HEK293T (cell line): ENCODE measurements at regions not wholly inside any gene's neighbourhood (a gene's known extent, or its start where the extent isn't known, plus 50 kb on each side); places are given as distances from the start of the nearest gene placed in this dataset.

Source experiments
- ARNT ChIP-seq: fragments of 450-650 bp; IDR thresholded peaks from 2 replicates; pipeline ENCODE4 v1.6.1; 2017; ENCODE audit warnings: mild to moderate bottlenecking
- BHLHE40 ChIP-seq: fragments of 450-650 bp; IDR thresholded peaks from 2 replicates; pipeline ENCODE4 v1.6.1; 2016; ENCODE audit warnings: mild to moderate bottlenecking, moderate library complexity, borderline replicate concordance
- CTBP1 ChIP-seq: fragments of 450-650 bp; IDR thresholded peaks from 2 replicates; pipeline ENCODE4 v1.6.1; 2016; ENCODE audit warnings: borderline replicate concordance
- FOXK2 ChIP-seq: fragments of 450-650 bp; IDR thresholded peaks from 2 replicates; pipeline ENCODE4 v1.6.1; 2016; ENCODE audit warnings: mild to moderate bottlenecking
- FOXM1 ChIP-seq: fragments of 450-650 bp; IDR thresholded peaks from 2 replicates; pipeline ENCODE4 v1.6.1; 2017; ENCODE audit warnings: mild to moderate bottlenecking, borderline replicate concordance
- L3MBTL2 ChIP-seq: fragments of 450-650 bp; conservative IDR thresholded peaks from 2 replicates; pipeline ENCODE4 v1.6.1; 2016; ENCODE audit warnings: mild to moderate bottlenecking
- NFRKB ChIP-seq: fragments of 450-650 bp; IDR thresholded peaks from 2 replicates; pipeline ENCODE4 v1.6.1; 2016; ENCODE audit warnings: mild to moderate bottlenecking, moderate library complexity
- SP1 ChIP-seq: fragments of 450-650 bp; IDR thresholded peaks from 2 replicates; pipeline ENCODE4 v1.6.1; 2017
- SUZ12 ChIP-seq: fragments of 450-650 bp; IDR thresholded peaks from 2 replicates; pipeline ENCODE4 v1.6.1; 2016; ENCODE audit warnings: mild to moderate bottlenecking

- TF ChIP-seq FOXK2 (no peak), ARNT (no peak), BHLHE40 (no peak), SP1 (no peak), FOXM1 (no peak), NFRKB (no peak), SUZ12 (no peak), CTBP1 (no peak), L3MBTL2 (no peak)
Measured at GRCh38 chr10:94076325-94076841, 82.7 kb downstream of the PLCE1 start.
